Kidney capillary endothelial cell (primary cell): ENCODE measurements at regions not wholly inside any gene's neighbourhood (a gene's known extent, or its start where the extent isn't known, plus 50 kb on each side); places are given as distances from the start of the nearest gene placed in this dataset.

ENCODE experiments used
- DNase-seq: peaks from one replicate; pipeline ENCODE4 v3.0.0-alpha.2; 2018; ENCODE audit warnings: low spot score

DNA sequence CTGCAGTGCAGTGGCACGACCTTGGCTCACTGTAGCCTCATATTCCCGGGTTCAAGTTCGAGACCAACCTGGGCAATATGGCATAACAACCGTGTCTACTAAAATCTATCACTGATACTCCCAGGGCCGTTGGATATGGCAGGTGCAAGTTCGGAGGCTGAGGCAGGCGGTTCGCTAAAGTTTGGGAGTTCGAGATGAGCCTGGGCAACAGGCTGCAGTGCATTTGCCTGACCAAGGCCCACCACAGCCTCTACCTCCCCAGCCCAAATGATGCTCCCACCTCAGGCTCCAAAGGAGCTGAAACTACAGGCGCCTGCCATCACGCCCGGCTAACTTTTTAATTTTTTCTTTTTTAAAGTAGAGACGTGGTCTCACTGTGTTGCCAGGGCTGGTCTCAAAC is 177.1 kb upstream of the ALG10B start:
- DNase-seq: no peak

DNA sequence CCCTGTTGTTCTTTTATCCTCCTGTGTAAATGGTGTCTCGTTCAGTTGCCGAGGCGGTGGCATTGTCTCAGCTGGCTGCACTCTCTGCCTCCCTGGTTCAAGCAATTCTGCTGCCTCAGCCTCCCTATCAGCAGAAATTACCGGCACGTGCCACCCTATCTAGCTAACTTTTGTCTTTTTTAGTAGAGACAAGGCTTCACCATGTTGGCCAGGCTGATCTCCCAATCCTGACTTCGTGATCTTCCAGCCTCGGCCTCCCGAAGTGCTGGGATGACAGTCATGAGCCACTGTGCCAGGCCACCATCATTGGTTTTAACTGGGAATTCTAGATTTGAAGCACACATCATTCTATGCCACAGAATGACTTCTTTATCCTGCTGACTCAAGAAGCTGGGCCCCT is 175.3 kb upstream of the ALG10B start:
- DNase-seq: no peak

- DNase-seq: no peak
These were observed 174.7 kb upstream of the ALG10B start for GRCh38 chr12:38141861-38142260.

GRCh38 chr12:38142974-38143373 is 173.6 kb upstream of the ALG10B start:
- DNase-seq: no peak

DNA sequence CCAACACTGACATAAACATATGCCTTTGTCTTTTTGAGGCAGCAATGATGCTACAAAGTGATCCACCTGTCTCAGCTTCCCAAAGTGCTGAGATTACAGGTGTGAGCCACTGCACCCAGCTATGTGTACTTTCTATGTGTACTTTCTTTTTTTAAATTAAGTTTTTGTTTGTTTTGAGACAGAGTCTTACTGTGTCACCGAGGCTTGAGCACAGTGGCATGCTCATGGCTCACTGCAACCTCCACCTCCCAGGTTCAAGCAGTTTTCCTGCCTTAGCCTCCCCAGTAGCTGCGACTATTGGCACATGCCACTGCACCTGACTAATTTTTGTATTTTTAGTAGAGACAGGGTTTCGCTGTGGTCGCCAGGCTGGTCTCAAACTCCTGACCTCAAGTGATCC is 172.5 kb upstream of the ALG10B start:
- no peak for DNase-seq

- DNase-seq: no peak
These were observed 171.8 kb upstream of the ALG10B start for GRCh38 chr12:38144601-38145436.

DNA sequence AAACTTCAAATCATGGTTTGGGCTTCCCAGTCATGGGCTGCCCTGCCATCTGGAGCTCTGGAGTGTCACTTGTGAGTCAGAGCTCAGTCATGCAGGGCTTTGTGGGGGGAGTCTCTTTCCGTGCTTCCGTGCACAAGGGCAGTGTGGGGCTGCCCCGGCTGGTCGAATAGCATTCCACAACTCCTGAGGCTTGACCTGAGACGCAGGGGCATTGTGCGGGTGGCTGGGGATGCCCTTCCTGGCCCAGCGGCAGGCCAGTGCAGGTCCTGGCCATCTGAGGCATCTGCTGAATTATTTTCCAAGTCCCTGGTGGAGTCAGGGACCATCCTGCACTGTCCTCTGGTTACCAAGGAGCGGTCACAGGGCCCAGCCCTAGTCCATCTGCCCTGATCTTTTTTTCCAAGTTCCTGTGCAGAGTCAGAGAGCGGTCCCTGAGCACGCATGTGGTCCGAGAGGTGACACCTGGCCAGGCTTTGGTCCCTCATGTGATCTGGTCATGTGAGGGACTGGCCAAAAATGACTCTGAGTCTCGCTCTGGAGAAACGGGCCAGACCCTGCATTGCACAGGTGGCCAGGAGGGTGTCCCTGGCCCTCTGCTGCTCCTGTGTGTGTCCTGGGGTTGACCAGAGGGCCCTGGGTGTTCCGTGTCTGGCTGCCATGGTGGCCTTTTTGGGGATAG is 167.0 kb upstream of the ALG10B start:
- DNase-seq: no peak

DNA sequence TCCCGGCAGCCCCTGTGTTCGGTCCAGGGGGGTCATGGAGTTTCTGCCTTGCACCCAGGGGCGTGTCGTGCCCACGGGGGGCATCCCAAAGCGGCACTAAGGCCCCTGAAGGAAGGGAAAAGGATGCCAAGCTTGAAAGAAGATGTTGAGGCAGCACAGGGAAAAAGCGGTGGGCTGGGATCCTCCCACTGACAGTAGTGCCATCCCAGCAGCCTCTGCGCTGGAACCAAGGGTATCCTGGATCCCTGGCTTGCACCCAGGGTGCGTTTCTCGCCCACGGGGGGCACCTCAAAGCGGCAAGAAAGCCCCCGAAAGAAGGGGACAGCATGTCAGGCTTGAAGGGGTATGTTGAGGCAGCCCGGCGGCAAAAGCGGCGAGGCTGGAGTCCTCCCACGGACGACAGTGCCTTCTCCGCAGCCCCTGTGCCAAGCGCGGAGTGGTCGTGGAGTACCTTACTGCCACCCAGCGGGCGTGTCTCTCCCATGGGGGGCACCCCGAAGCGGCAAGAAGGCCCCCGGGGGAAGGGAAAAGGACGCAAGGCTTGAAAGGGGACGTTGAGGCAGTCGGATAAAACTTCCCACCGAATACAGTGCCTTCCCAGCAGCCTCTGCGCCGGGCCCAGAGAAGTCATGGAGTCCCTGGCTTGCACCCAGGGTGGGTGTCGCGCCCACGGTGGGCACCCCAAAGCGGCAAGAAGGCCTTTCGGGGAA is 164.4 kb upstream of the ALG10B start:
- DNase-seq: no peak

DNA sequence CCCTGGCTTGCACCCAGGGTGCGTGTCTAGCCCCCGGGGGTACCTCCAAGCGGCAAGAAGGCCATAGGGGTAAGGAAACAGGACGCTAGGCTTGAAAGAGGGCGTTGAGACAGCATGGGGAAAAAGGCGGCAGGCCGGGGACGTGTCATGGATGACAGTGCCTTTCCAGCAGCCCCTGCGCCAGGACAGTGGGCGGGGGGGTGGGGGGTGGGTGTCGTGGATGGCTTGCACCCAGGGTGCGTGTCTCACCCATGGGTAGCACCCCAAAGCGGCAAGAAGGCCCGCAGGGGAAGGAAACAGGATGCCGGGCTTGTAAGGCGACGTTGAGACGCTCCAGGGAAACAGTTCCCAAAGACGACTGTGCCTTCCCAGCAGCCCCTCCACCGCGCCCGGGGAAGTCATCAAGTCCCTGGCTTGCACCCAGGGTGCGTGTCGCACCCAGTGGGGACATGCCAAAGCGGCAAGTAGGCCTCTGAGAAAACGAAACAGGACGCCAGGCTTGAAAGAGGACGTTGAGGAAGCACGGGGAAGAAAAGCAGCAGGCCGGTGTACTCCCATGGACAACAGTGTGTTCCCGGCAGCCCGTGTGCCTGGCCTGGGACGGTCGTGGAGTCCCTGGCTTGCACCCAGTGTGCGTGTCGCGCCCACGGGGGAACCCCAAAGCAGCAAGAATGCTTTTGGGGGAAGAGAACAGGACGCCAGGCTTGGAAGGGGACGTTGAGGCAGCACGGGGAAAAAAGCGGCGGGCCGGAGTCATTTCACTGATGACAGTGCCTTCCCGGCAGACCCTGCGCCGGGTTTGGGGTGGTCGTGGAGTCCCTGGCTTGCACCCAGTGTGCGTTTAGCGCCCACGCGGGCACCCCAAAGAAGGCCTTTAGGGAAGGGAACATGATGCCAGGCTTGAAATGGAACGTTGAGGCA is 163.5 kb upstream of the ALG10B start:
- no peak for DNase-seq

DNA sequence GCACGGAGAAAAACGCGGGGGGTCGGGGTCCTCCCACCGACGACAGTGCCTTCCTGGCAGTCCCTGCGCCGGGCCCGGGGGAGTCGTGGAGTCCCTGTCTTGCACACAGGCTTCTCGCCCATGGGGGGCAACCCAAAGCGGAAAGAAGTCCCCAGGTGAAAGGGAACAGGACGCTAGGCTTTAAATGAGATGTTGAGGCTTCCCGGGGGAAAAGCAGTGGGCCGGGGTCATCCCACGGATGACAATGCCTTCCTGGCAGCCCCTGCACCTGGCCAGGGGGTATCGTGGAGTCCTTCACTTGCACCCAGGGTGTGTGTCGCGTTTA is 162.9 kb upstream of the ALG10B start:
- no peak for DNase-seq

- DNase-seq: no peak
These were observed 162.2 kb upstream of the ALG10B start for GRCh38 chr12:38154096-38155019.

DNA sequence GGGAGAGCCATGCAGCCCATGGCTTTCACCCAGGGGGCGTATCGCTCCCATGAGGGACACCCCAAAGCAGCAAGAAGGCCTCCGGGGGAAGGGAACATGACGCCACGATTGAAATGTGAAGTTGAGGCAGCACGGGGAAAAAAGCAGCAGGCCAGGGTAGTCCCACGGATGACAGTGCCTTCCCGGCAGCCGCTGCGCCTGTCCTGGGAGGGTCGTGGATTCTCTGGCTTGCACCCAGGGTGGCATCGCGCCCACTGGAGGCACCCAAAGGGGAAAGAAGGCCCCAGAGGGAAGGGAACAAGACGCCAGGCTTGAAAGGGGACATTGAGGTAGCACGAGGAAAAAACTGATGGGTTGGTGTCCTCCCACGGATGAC is 161.6 kb upstream of the ALG10B start:
- DNase-seq: no peak

- no peak for DNase-seq
These were observed 160.8 kb upstream of the ALG10B start for GRCh38 chr12:38155526-38156496.

DNA sequence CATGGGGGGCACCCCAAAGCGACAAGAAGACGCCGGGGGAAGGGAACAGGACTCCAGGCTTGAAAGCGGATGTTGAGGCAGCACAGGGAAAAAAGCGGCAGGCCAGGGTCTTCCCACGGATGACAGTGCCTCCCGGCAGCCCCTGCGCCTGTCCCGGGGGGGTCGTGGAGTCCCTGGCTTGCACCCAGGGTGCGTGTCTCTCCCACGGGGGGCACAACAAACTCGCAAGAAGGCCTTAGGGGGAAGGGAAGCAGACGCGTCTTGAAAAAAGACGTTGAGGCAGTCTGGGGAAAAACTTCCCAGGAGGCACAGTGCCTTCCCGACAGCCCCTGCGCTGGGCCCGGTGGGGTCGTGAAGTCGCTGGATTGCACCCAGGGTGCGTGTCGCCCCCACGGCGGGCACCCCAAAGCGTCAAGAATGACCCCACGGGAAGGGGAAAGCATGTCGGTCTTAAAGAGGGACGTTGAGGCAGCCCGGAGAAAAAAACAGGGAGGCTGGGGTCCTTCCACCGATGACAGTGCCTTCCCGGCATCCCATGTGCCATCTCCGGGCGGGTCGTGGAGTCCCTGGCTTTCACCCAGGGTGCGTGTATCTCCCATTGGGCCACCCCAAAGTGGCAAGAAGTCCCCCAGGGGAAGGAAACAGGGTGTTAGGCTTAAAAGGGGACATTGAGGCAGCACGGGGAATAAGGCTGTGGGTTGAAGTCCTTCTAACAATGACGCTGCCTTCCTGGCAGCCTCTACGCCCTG is 159.9 kb upstream of the ALG10B start:
- no peak for DNase-seq

DNA sequence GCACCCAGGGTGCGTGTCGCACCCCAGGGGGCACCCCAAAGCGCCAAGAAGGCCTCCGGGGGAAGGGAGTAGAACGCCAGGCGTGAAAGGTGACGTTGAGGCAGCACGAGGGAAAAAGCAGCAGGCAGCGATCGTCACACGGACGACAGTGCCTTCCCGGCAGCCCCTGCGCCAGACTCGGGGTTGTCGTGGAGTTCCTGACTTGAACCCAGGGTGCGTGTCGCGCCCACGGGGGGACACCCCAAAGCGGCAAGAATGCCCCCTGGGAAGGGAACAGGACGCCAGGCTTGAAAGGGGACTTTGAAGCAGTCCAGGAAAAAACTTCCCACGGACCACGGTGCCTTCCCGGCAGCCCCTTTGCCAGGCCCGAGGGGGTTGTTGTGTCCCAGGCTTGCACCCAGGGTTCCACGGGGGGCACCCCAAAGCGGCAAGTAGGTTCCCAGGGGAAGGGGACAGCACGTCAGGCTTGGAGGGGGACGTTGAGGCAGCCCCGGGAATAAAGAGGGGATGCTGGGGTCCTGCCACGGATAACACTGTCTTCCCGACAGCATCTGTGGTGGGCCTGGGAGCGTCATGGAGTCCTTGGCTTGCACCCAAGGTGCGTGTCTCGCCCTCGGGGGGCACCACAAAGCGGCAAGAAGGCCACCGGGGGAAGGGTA is 159.2 kb upstream of the ALG10B start:
- no peak for DNase-seq

- DNase-seq: no peak
These were observed 158.6 kb upstream of the ALG10B start for GRCh38 chr12:38157933-38158401.

DNA sequence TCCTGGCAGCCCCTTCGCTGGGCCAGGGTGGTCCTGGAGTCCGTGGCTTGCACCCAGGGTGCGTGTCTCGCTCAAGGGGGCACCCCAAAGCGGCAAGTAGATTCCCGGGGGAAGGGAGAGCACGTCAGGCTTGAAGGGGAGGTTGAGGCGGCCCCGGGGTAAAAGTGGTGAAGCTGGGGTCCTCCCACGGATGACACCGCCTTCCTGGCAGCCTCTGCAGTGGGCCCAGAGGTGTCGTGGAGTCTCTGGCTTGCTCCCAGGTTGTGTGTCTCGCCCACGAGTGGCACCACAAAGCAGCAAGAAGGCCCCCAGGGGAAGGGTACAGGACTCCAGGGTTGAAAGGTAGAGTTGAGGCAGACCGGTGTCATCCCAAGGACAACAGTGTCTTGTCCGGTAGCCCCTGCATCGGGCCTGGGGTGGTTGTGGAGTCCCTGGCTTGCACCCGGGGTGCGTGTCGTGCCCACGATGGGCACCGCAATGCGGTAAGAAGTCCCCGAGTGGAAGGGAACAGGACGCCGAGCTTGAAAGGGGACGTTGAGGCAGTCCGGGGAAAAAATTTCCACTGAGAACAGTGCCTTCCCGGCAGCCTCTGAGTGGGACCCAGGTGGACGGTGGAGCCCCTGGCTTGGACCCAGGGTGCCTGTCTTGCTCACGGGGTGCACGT is 158.0 kb upstream of the ALG10B start:
- DNase-seq: no peak

GRCh38 chr12:38159092-38159551 is 157.5 kb upstream of the ALG10B start:
- no peak for DNase-seq
